Endothelial cell of umbilical vein (primary cell): ENCODE measurements at regions not wholly inside any gene's neighbourhood (a gene's known extent, or its start where the extent isn't known, plus 50 kb on each side); places are given as distances from the start of the nearest gene placed in this dataset.

ENCODE experiments used
- BruUV-seq: library from RNA; stranded (reverse); fragments of 400-500 nt; replicated peaks from 2 replicates; lab custom pipeline; 2021; lab: Mats Ljungman, UMichigan
- CTCF ChIA-PET: fragments of 300-600, 350-600 bp; sonication (Branson Sonifier 250); formaldehyde crosslinking; loops from one replicate; lab custom pipeline; 2021; ENCODE audit warnings: antibody characterized with exemption, inconsistent platforms; lab: Charles Lee
- POLR2A ChIA-PET: fragments of 300-600, 350-600 bp; sonication (Branson Sonifier 250); formaldehyde crosslinking; loops from one replicate; lab custom pipeline; 2021; ENCODE audit warnings: antibody characterized with exemption, inconsistent platforms; lab: Charles Lee
- DNase-seq: peaks from one replicate; pipeline ENCODE4 v3.0.0-alpha.2; 2011; ENCODE audit warnings: low read depth, low spot score
- FAIRE-seq: peaks from 2 replicates; lab custom pipeline; 2011; peaks lifted over from hg19 to GRCh38; lab: Jason Lieb, UNC
- H2AFZ ChIP-seq: 2 replicates; pipeline ENCODE4 v1.6.0; 2012; ENCODE audit warnings: low read depth, low read length, control low read depth, inconsistent platforms
- H3K27ac ChIP-seq: 2 replicates; pipeline ENCODE4 v1.5.1; 2011; ENCODE audit warnings: low read depth, mild to moderate bottlenecking, control low read depth, low read length, moderate library complexity; ENCODE audit not compliant: insufficient read depth
- H3K27me3 ChIP-seq, 2 experiments: 2 replicates each; pipeline versions ENCODE4 v1.6.0 to v1.6.1; 2011; ENCODE audit warnings: low read length in 2 of 2, mixed read lengths in 1 of 2; ENCODE audit not compliant: control insufficient read depth in 2 of 2, insufficient read depth in 2 of 2
- H3K36me3 ChIP-seq, 2 experiments: 2 replicates in 1 of 2; 3 replicates in 1 of 2; pipeline ENCODE4 v1.5.1; 2011; ENCODE audit warnings: low read length in 2 of 2, mild to moderate bottlenecking in 1 of 2, moderate library complexity in 1 of 2; ENCODE audit not compliant: control insufficient read depth in 2 of 2, insufficient read depth in 2 of 2; ENCODE audit errors: extremely low read depth in 1 of 2
- H3K4me1 ChIP-seq: 3 replicates; pipeline ENCODE4 v1.5.1; 2011; ENCODE audit warnings: mild to moderate bottlenecking, low read length; ENCODE audit not compliant: control insufficient read depth, insufficient read depth; ENCODE audit errors: extremely low read depth
- H3K4me2 ChIP-seq: 2 replicates; pipeline ENCODE4 v1.6.1; 2011; ENCODE audit warnings: low read length, control low read depth, mixed read lengths; ENCODE audit not compliant: insufficient read depth
- H3K4me3 ChIP-seq, 3 experiments: fragments of 200-600 bp in 1 of 3; sonication (generic), shearing (Covaris generic) in 1 of 3; replicated peaks in 1 of 3; 2 replicates each; pipeline ENCODE4 v1.5.1; 2011 to 2016; ENCODE audit warnings: control low read depth in 3 of 3, low read length in 3 of 3, mild to moderate bottlenecking in 2 of 3, inconsistent platforms in 1 of 3, low read depth in 1 of 3, moderate library complexity in 1 of 3; ENCODE audit not compliant: insufficient read depth in 1 of 3
- H3K79me2 ChIP-seq: 2 replicates; pipeline ENCODE4 v1.6.0; 2012; ENCODE audit warnings: low read length, inconsistent platforms; ENCODE audit not compliant: control insufficient read depth, insufficient read depth
- H3K9ac ChIP-seq: replicated peaks from 2 replicates; pipeline ENCODE3; 2011; ENCODE audit warnings: low read length, control low read depth; ENCODE audit not compliant: insufficient read depth; ENCODE audit errors: extremely low read depth
- H3K9me1 ChIP-seq: replicated peaks from 3 replicates; pipeline ENCODE4 v1.6.0; 2011; ENCODE audit warnings: mild to moderate bottlenecking, low read length; ENCODE audit not compliant: control insufficient read depth, insufficient read depth; ENCODE audit errors: extremely low read depth
- H3K9me3 ChIP-seq: replicated peaks from 2 replicates; pipeline ENCODE4 v1.5.1; 2012; ENCODE audit warnings: low read length, inconsistent platforms; ENCODE audit not compliant: control insufficient read depth, insufficient read depth
- H4K20me1 ChIP-seq: replicated peaks from 2 replicates; pipeline ENCODE3; 2011; ENCODE audit warnings: mild to moderate bottlenecking, low read length; ENCODE audit not compliant: control insufficient read depth, insufficient read depth; ENCODE audit errors: extremely low read depth
- CTCF ChIP-seq, 2 donors: IDR thresholded peaks; 1 replicate in 1 of 2; 2 replicates in 1 of 2; pipeline ENCODE4 v1.5.1; 2011; ENCODE audit warnings: low read length in 2 of 2, mild to moderate bottlenecking in 2 of 2, moderate library complexity in 2 of 2, control low read depth in 1 of 2, inconsistent platforms in 1 of 2, low read depth in 1 of 2; ENCODE audit not compliant: insufficient read depth in 1 of 2; ENCODE audit errors: extremely low read depth in 1 of 2
- EZH2 ChIP-seq: IDR thresholded peaks from 2 replicates; pipeline ENCODE4 v1.6.1; 2012; ENCODE audit warnings: borderline replicate concordance, low read depth, mild to moderate bottlenecking, moderate library complexity, low read length, inconsistent platforms; ENCODE audit not compliant: severe bottlenecking
- FOS ChIP-seq: IDR thresholded peaks from 2 replicates; pipeline ENCODE4 v1.6.1; 2011; ENCODE audit warnings: mild to moderate bottlenecking, low read length, moderate library complexity, borderline replicate concordance; ENCODE audit not compliant: insufficient read depth
- GATA2 ChIP-seq: IDR thresholded peaks from 2 replicates; pipeline ENCODE4 v1.7.0; 2011; ENCODE audit warnings: low read depth, mild to moderate bottlenecking, moderate library complexity, mixed read lengths, low read length; ENCODE audit not compliant: insufficient read length, insufficient read depth
- MAX ChIP-seq: IDR thresholded peaks from 2 replicates; pipeline ENCODE4 v1.6.1; 2011; ENCODE audit not compliant: insufficient read depth, insufficient read length
- MYC ChIP-seq: IDR thresholded peaks from one replicate; pipeline ENCODE4 v1.6.1; 2011; ENCODE audit warnings: mild to moderate bottlenecking, low read depth, low read length
- POLR2A ChIP-seq: IDR thresholded peaks from 2 replicates; pipeline ENCODE4 v1.6.1; 2012; ENCODE audit warnings: low read depth, mild to moderate bottlenecking, control low read depth, low read length
- POLR2AphosphoS5 ChIP-seq: IDR thresholded peaks from 2 replicates; pipeline ENCODE4 v1.6.1; 2012; ENCODE audit warnings: low read depth, mild to moderate bottlenecking, control low read depth, low read length, moderate library complexity; ENCODE audit not compliant: insufficient read depth
- dilution Hi-C: fragments of 300-500 bp; cut with MboI; formaldehyde crosslinking; loops from one replicate; pipeline ENCODE4 v1.15.0; 2019; ENCODE audit warnings: low sequenced_read_pairs; ENCODE audit not compliant: extremely low pct_ligation_motif_present
- intact Hi-C: fragments of 100-400 bp; cut with micrococcal nuclease; formaldehyde crosslinking; loops from one replicate; pipeline ENCODE4 v1.10.0; 2022

- DNase-seq (no peak), FAIRE-seq (no peak)
- Histone ChIP-seq H3K27me3 (no peaks in the 10 kb centered on the region), H3K4me1 (no peaks in the 10 kb centered on the region), H3K36me3 (no peaks in the 10 kb centered on the region), H3K79me2 (no peaks in the 10 kb centered on the region), H4K20me1 (no peaks in the 10 kb centered on the region), H3K9me1 (no peaks in the 10 kb centered on the region), H3K9me3 (no peaks in the 10 kb centered on the region), H3K9ac (no peak overlapping the region), H3K4me3 (no peak overlapping the region), H3K4me2 (no peak overlapping the region), H2AFZ (no peak overlapping the region), H3K27ac (no peak overlapping the region)
- dilution Hi-C loops: no loop called here
- BruUV-seq: no TSS peak
- TF ChIP-seq MAX (no peak), POLR2AphosphoS5 (no peak), FOS (no peak), EZH2 (no peak), GATA2 (no peak), MYC (no peak), CTCF (IDR thresholded peaks at IDR 0.05; ENCODE audit: extremely low read depth in 1 of 2, insufficient read depth in 1 of 2, low read depth in 1 of 2, low read length in 2 of 2) (no peak), POLR2A (no peak)
- CTCF ChIA-PET: interaction anchor here (1.3 kb wide), 1 partner anchor 16 kb away, joined by 3 read pairs; no protein-coding TSS in a partner anchor
- intact Hi-C loops: no loop called here
- POLR2A ChIA-PET: no interaction called here
Measured at GRCh38 chr18:32878436-32878835, 105.6 kb upstream of the KLHL14 start.
